Neural cell (in vitro differentiated cells): ENCODE measurements at regions not wholly inside any gene's neighbourhood (a gene's known extent, or its start where the extent isn't known, plus 50 kb on each side); places are given as distances from the start of the nearest gene placed in this dataset.

Source experiments
- CTCF ChIP-seq: fragments of 450-650 bp; IDR thresholded peaks from 2 replicates; pipeline ENCODE4 v1.5.1; 2014; ENCODE audit warnings: antibody characterized with exemption, mild to moderate bottlenecking, moderate library complexity; ENCODE audit not compliant: poor library complexity, severe bottlenecking
- EZH2 ChIP-seq: fragments of 200-600, 300-800 bp; shearing (Covaris generic), sonication (generic); IDR thresholded peaks from 2 replicates; pipeline ENCODE4 v1.6.1; 2014; ENCODE audit warnings: antibody characterized with exemption, low read length, borderline replicate concordance, mild to moderate bottlenecking; ENCODE audit not compliant: insufficient read depth, poor library complexity, severe bottlenecking
- MXI1 ChIP-seq: fragments of 450-650 bp; conservative IDR thresholded peaks from 2 replicates; pipeline ENCODE4 v1.6.1; 2014; ENCODE audit warnings: antibody characterized with exemption, mild to moderate bottlenecking; ENCODE audit not compliant: poor library complexity, severe bottlenecking
- POLR2AphosphoS5 ChIP-seq: IDR thresholded peaks from 2 replicates; pipeline ENCODE4 v1.6.1; 2012
- TAF1 ChIP-seq: IDR thresholded peaks from 2 replicates; pipeline ENCODE4 v1.6.1; 2012; ENCODE audit warnings: low read depth

DNA sequence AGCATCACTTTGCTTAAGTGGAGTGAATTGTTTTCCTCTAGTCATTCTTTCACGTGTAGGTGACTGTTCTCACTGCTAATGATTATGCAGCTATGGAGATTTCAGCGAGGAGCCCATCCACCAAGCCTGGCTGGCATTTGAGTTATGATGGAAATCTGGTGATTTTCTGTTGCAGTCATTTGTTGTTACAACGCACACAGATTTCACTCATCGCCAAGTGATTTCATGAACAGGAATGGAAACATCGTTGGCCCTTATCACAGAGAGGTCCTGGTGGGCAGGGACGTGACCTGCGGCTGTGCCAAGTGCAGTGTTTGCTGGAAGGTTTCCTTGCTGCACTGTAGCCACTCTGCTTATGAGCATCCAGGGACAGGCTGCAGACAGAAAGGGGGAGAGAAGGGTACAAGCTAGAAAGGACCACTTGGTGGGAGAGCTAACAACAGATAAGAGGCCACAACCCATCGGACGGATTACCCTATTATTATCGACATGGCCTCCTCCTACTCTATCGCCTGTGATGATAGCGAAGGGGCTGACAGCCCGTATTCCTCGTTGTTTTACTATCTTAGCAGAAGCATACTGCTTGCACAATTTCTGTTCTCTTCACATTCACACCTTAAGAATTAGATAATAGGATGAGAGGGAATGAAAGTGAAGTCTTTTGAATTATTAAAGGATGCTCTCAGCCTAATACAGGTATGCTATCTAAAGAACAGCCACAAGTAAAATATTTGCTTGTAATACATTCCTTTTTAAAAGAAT, 99.0 kb upstream of the PITRM1 start:
- TF ChIP-seq CTCF (no peak), TAF1 (no peak), MXI1 (no peak), POLR2AphosphoS5 (peak; percentile 50), EZH2 (no peak)
